ENCODE measurements at regions not wholly inside any gene's neighbourhood (a gene's known extent, or its start where the extent isn't known, plus 50 kb on each side); places are given as distances from the start of the nearest gene placed in this dataset.
A peak's percentile ranks its signal among the peaks of the same experiment; 100 is the strongest.

DNA sequence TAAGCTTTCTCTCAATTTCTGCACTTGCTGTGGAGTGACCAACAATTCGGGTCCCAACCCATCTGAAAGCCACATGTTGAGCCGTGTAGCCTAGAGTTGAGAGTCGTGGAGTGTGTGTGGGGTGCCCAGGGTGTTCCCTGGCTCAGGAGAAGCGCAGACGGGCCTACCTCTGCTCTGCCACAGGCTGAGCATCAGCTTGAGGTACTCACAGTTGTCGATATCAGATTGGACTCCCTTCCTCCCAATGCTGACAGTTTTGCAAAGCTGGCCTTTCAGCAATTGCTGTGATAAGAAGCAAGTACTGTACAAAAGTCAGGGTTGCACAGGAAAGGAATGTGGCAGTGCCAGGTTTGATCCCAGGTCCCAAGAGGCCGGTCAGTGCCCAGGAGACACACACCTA is 133.4 kb upstream of the SPACA7 start:
- TF ChIP-seq POLR2A (IDR thresholded peaks at IDR 0.05): no peak
- TF ChIP-seq, protein P1, sequence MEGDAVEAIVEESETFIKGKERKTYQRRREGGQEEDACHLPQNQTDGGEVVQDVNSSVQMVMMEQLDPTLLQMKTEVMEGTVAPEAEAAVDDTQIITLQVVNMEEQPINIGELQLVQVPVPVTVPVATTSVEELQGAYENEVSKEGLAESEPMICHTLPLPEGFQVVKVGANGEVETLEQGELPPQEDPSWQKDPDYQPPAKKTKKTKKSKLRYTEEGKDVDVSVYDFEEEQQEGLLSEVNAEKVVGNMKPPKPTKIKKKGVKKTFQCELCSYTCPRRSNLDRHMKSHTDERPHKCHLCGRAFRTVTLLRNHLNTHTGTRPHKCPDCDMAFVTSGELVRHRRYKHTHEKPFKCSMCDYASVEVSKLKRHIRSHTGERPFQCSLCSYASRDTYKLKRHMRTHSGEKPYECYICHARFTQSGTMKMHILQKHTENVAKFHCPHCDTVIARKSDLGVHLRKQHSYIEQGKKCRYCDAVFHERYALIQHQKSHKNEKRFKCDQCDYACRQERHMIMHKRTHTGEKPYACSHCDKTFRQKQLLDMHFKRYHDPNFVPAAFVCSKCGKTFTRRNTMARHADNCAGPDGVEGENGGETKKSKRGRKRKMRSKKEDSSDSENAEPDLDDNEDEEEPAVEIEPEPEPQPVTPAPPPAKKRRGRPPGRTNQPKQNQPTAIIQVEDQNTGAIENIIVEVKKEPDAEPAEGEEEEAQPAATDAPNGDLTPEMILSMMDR (IDR thresholded peaks at IDR 0.05): no peak
- DNase-seq: peak; percentile 12

DNA sequence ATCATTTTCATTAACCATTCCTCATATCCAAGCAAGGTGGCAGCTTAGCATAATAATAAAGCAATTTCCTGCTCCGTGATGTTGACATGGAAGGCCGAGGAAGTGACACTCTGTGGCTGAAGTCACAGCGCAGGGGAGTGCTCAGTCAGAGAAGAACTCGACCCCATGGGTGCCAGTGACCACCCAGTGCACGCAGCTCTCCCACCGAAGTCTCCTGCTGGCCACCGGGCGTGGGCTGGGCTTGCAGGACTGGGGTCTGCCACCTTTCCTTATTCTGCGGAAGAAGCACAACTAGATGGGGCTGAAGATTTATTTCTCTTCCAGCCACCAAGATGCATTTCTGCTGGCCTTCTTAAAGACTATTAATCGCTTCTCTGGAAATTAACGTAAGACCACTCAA is 132.1 kb upstream of the SPACA7 start:
- Histone ChIP-seq H3K4me1 (no peaks in the 10 kb centered on the region), H3K4me3 (no peak overlapping the region), H3K27ac (no peak overlapping the region), H3K36me3 (ENCODE audit: low read depth, missing control alignments) (no peaks in the 10 kb centered on the region), H3K27me3 (no peaks in the 10 kb centered on the region), H3K9me3 (no peaks in the 10 kb centered on the region)
- TF ChIP-seq, protein P1 (IDR thresholded peaks at IDR 0.05): no peak
- no peak for TF ChIP-seq POLR2A (IDR thresholded peaks at IDR 0.05)
- 81 to 88% methylated on average over 11 of the region's 11 CpGs for WGBS, 2 donors
- DNase-seq: no peak
- intact Hi-C loops (cut with DNase I; ENCODE audit: low total_unique reads): no loop called here

More for the DNA sequence above, 133.4 kb upstream of the SPACA7 start:
- Histone ChIP-seq H3K4me1 (no peaks in the 10 kb centered on the region), H3K27me3 (no peaks in the 10 kb centered on the region), H3K27ac (no peak overlapping the region), H3K36me3 (ENCODE audit: low read depth, missing control alignments) (no peaks in the 10 kb centered on the region), H3K9me3 (no peaks in the 10 kb centered on the region), H3K4me3 (no peak overlapping the region)
- intact Hi-C loops (cut with DNase I; ENCODE audit: low total_unique reads): no loop called here
- 70 to 73% methylated on average over 7 of the region's 7 CpGs for WGBS, 2 donors

GRCh38 chr13:112244495-112245177 is 131.5 kb upstream of the SPACA7 start:
- H3K27me3 ChIP-seq: no peaks in the 10 kb centered on the region
- TF ChIP-seq, protein P1 (IDR thresholded peaks at IDR 0.05): no peak
- no peak for TF ChIP-seq POLR2A (IDR thresholded peaks at IDR 0.05)
- peak; percentile 7 for DNase-seq
- H3K9me3 ChIP-seq: no peaks in the 10 kb centered on the region
- H3K27ac ChIP-seq: no peak overlapping the region
- intact Hi-C loops (cut with DNase I; ENCODE audit: low total_unique reads): no loop called here
- H3K36me3 ChIP-seq (ENCODE audit: low read depth, missing control alignments): no peaks in the 10 kb centered on the region
- 81 to 84% methylated on average over 16 of the region's 16 CpGs for WGBS, 2 donors
- no peaks in the 10 kb centered on the region for H3K4me1 ChIP-seq
- no peak overlapping the region for H3K4me3 ChIP-seq

GRCh38 chr13:112245179-112245724 is 130.9 kb upstream of the SPACA7 start:
- H3K27me3 ChIP-seq: no peaks in the 10 kb centered on the region
- peak; percentile 9 for DNase-seq
- no peaks in the 10 kb centered on the region for H3K9me3 ChIP-seq
- no peak overlapping the region for H3K4me3 ChIP-seq
- H3K4me1 ChIP-seq: no peaks in the 10 kb centered on the region
- 91 to 96% methylated on average over 24 to 25 of the region's 25 CpGs for WGBS, 2 donors
- intact Hi-C loops (cut with DNase I; ENCODE audit: low total_unique reads): no loop called here
- no peak overlapping the region for H3K27ac ChIP-seq
- H3K36me3 ChIP-seq (ENCODE audit: low read depth, missing control alignments): no peaks in the 10 kb centered on the region
- no peak for TF ChIP-seq POLR2A (IDR thresholded peaks at IDR 0.05)
- TF ChIP-seq, protein P1 (IDR thresholded peaks at IDR 0.05): no peak

DNA sequence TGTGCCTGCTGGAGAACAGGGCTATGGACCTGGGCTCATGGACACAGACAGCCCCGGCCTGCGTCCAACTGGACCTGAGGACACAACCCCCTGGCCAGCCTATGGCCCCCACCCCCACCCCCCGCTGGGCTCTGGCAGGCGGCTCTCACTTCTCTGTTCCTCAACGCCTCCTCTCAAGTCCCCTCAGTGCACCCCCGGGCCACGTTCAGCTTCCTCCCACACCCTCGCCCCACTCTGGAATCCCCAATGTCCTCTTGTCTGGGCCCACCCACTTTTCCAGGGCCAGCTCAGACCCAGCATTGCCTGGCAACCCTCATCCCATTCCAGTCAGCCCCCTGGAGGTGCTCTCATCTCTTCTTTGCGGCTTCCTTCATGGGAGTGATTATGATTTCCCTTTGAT is 130.2 kb upstream of the SPACA7 start:
- Histone ChIP-seq H3K9me3 (no peaks in the 10 kb centered on the region), H3K27me3 (no peaks in the 10 kb centered on the region), H3K36me3 (ENCODE audit: low read depth, missing control alignments) (no peaks in the 10 kb centered on the region), H3K4me3 (no peak overlapping the region), H3K27ac (no peak overlapping the region), H3K4me1 (no peaks in the 10 kb centered on the region)
- DNase-seq: peak; percentile 11
- intact Hi-C loops (cut with DNase I; ENCODE audit: low total_unique reads): no loop called here
- 78 to 80% methylated on average over 9 of the region's 9 CpGs for WGBS, 2 donors
- TF ChIP-seq, protein P1 (IDR thresholded peaks at IDR 0.05): no peak
- TF ChIP-seq POLR2A (IDR thresholded peaks at IDR 0.05): no peak

All from testis (tissue), 2 donors.